Keratinocyte (primary cell): ENCODE measurements at regions not wholly inside any gene's neighbourhood (a gene's known extent, or its start where the extent isn't known, plus 50 kb on each side); places are given as distances from the start of the nearest gene placed in this dataset.

Experiments
- DNase-seq: peaks from one replicate; pipeline ENCODE4 v3.0.0-alpha.2; 2011; ENCODE audit warnings: low read depth, missing footprints, low spot score
- FAIRE-seq: peaks from 2 replicates; lab custom pipeline; 2011; peaks lifted over from hg19 to GRCh38; lab: Jason Lieb, UNC
- H2AFZ ChIP-seq: 2 replicates; pipeline ENCODE4 v1.6.0; 2012; ENCODE audit warnings: low read length, control low read depth, inconsistent platforms; ENCODE audit not compliant: control insufficient read depth
- H3K27ac ChIP-seq: 2 replicates; pipeline ENCODE4 v1.5.1; 2011; ENCODE audit warnings: low read length; ENCODE audit not compliant: control insufficient read depth, insufficient read depth
- H3K27me3 ChIP-seq: 3 replicates; pipeline ENCODE4 v1.6.0; 2011; ENCODE audit warnings: low read length; ENCODE audit not compliant: control insufficient read depth, insufficient read depth; ENCODE audit errors: extremely low read depth
- H3K36me3 ChIP-seq, 2 experiments: 2 replicates in 1 of 2; 3 replicates in 1 of 2; pipeline ENCODE4 v1.5.1; 2011; ENCODE audit warnings: low read length in 2 of 2, mild to moderate bottlenecking in 1 of 2; ENCODE audit not compliant: control insufficient read depth in 2 of 2, insufficient read depth in 2 of 2; ENCODE audit errors: extremely low read depth in 1 of 2
- H3K4me1 ChIP-seq: 3 replicates; pipeline ENCODE4 v1.5.1; 2011; ENCODE audit warnings: low read length; ENCODE audit not compliant: control insufficient read depth, insufficient read depth; ENCODE audit errors: extremely low read depth
- H3K4me2 ChIP-seq: 3 replicates; pipeline ENCODE4 v1.6.0; 2011; ENCODE audit warnings: low read depth, low read length; ENCODE audit not compliant: control insufficient read depth, insufficient read depth; ENCODE audit errors: extremely low read depth
- H3K4me3 ChIP-seq, 3 experiments: fragments of 200-600 bp in 1 of 3; sonication (generic) in 1 of 3; 2 replicates in 2 of 3; 3 replicates in 1 of 3; pipeline ENCODE4 v1.5.1; 2011 to 2016; ENCODE audit warnings: low read length in 3 of 3, mild to moderate bottlenecking in 3 of 3, control low read depth in 2 of 3, inconsistent platforms in 1 of 3, low read depth in 1 of 3, mixed read lengths in 1 of 3, mixed run types in 1 of 3, moderate library complexity in 1 of 3; ENCODE audit not compliant: control insufficient read depth in 2 of 3, insufficient read depth in 2 of 3; ENCODE audit errors: extremely low read depth in 1 of 3
- H3K79me2 ChIP-seq: 2 replicates; pipeline ENCODE4 v1.6.0; 2012; ENCODE audit warnings: low read length; ENCODE audit not compliant: control insufficient read depth, insufficient read depth
- H3K9ac ChIP-seq: 3 replicates; pipeline ENCODE4 v1.6.0; 2011; ENCODE audit warnings: low read length; ENCODE audit not compliant: control insufficient read depth, insufficient read depth; ENCODE audit errors: extremely low read depth
- H3K9me1 ChIP-seq: 3 replicates; pipeline ENCODE4 v1.6.0; 2011; ENCODE audit warnings: low read length; ENCODE audit not compliant: control insufficient read depth, insufficient read depth; ENCODE audit errors: extremely low read depth
- H3K9me3 ChIP-seq: 2 replicates; pipeline ENCODE4 v1.5.1; 2012; ENCODE audit warnings: low read depth, low read length; ENCODE audit not compliant: control insufficient read depth
- H4K20me1 ChIP-seq: 3 replicates; pipeline ENCODE4 v1.6.0; 2011; ENCODE audit warnings: low read length; ENCODE audit not compliant: control insufficient read depth, insufficient read depth; ENCODE audit errors: extremely low read depth
- EZH2 ChIP-seq: IDR thresholded peaks from one replicate; pipeline ENCODE4 v1.6.1; 2012; ENCODE audit warnings: inconsistent platforms, mild to moderate bottlenecking, low read length, moderate library complexity
- dilution Hi-C: fragments of 300-500 bp; cut with MboI; formaldehyde crosslinking; loops from one replicate; pipeline ENCODE4 v1.7.0; 2020; ENCODE audit warnings: low sequenced_read_pairs; ENCODE audit not compliant: extremely low pct_ligation_motif_present
- TF ChIP-seq, protein P1 (sequence below), 3 experiments: IDR thresholded peaks in 1 of 3; conservative IDR thresholded peaks in 1 of 3; optimal IDR thresholded peaks in 1 of 3; 2 replicates in 2 of 3; 3 replicates in 1 of 3; pipeline versions ENCODE3 to v1.5.1; 2011; ENCODE audit warnings: low read length in 3 of 3, mild to moderate bottlenecking in 3 of 3, moderate library complexity in 2 of 3, control low read depth in 1 of 3, inconsistent platforms in 1 of 3; ENCODE audit not compliant: insufficient read depth in 2 of 3; ENCODE audit errors: extremely low read depth in 1 of 3

DNA sequence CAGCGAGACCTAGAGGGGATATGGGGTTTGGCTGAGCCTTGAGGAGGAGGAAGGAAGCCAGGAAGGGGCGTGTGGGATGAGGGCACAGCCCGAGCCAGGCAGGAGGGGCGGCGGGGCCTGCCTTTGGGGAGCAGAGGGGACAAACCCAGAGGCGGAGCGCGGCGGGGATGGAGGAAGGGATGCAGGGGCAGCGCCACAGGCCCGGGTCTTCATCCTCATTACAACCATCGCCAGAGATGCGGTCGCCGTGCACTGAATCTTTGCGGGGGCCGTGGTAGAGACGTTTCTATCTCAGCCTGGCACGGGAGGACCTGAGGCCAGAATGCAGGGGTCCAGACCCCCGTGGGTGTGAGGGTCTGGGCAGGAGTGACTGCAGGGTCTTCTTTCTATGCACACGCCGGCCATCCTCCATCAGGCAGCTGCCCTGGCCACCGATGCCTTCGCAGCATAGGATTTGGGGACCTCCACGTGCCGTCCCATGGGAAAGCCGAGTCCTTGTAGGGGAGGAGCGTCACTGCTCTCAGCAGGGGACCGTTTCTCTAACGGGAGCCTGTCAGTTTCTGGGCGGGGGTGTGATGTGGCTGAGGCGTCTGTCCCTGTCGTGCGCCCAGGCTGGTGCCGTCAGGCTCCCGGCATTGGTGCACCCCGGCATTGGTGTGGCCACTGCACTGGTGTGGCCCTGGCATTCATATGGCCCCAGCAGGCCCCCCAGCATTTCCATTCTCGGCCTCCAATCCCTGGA is 1267.9 kb downstream of the BRD1 start:
- no peak overlapping the region for H3K4me3 ChIP-seq
- H3K4me2 ChIP-seq: no peak overlapping the region
- H3K9me1 ChIP-seq: no peaks in the 10 kb centered on the region
- peaks cover 2% of the 10 kb centered on the region for H3K9me3 ChIP-seq
- dilution Hi-C loops: no loop called here
- no peak for FAIRE-seq
- no peaks in the 10 kb centered on the region for H3K27me3 ChIP-seq
- no peaks in the 10 kb centered on the region for H4K20me1 ChIP-seq
- no peak overlapping the region for H3K9ac ChIP-seq
- no peaks in the 10 kb centered on the region for H3K79me2 ChIP-seq
- H3K4me1 ChIP-seq: no peaks in the 10 kb centered on the region
- no peak overlapping the region for H2AFZ ChIP-seq
- H3K27ac ChIP-seq: no peak overlapping the region
- TF ChIP-seq, protein P1, sequence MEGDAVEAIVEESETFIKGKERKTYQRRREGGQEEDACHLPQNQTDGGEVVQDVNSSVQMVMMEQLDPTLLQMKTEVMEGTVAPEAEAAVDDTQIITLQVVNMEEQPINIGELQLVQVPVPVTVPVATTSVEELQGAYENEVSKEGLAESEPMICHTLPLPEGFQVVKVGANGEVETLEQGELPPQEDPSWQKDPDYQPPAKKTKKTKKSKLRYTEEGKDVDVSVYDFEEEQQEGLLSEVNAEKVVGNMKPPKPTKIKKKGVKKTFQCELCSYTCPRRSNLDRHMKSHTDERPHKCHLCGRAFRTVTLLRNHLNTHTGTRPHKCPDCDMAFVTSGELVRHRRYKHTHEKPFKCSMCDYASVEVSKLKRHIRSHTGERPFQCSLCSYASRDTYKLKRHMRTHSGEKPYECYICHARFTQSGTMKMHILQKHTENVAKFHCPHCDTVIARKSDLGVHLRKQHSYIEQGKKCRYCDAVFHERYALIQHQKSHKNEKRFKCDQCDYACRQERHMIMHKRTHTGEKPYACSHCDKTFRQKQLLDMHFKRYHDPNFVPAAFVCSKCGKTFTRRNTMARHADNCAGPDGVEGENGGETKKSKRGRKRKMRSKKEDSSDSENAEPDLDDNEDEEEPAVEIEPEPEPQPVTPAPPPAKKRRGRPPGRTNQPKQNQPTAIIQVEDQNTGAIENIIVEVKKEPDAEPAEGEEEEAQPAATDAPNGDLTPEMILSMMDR (optimal IDR thresholded peaks at IDR 0.05 in 1 of 3, IDR thresholded peaks at IDR 0.05 in 1 of 3, conservative IDR thresholded peaks at IDR 0.05 in 1 of 3; ENCODE audit: extremely low read depth in 1 of 3, insufficient read depth in 2 of 3, low read length in 3 of 3): no peak
- TF ChIP-seq EZH2: no peak
- H3K36me3 ChIP-seq: no peaks in the 10 kb centered on the region
- DNase-seq: no peak

DNA sequence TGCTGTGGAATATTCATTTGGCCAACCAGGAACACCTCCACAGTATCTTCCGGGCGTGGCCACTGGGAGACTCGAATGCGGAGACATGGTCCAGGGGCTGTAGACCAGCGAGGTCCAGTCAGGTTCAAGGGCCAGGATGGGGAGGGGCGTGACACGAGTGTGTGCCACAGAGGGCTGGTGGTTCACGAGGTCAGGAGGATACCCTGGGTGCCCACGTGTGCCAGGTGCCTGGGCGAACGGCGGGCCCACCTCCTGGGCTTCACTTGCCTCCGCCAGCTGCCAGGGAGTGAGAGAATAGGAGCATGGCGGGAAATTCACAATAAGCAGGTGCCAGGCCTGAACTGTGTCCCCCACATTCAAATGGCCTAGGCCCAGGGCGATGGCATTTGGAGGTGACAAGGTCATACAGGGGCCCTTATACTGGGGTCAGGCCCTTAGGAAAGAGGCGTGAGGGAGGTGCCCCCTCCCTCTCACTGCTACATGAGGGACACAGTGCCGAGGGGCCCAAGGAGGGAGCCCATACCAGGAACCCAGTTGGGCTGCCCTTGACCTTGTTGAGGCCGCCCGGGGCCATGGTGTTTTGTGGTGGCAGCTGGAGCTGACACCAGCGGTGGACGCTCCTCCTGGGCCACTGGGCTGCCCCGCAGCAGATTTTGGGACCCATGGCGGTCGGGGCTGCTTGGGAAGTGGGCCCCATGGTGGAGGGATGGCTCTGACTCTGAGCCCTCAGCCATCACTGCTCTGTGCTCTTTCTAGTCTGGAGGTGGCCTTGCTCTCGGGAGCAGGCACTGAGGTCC is 1268.9 kb downstream of the BRD1 start:
- FAIRE-seq (no peak), DNase-seq (no peak)
- no peak overlapping the region for H3K4me3 ChIP-seq

More for the DNA sequence above, 1268.9 kb downstream of the BRD1 start:
- H3K9ac ChIP-seq: no peak overlapping the region
- H2AFZ ChIP-seq: no peak overlapping the region
- H3K36me3 ChIP-seq: no peaks in the 10 kb centered on the region
- H3K79me2 ChIP-seq: no peaks in the 10 kb centered on the region
- no peaks in the 10 kb centered on the region for H3K4me1 ChIP-seq
- H3K27ac ChIP-seq: no peak overlapping the region
- no peaks in the 10 kb centered on the region for H4K20me1 ChIP-seq
- dilution Hi-C loops: no loop called here
- no peak for TF ChIP-seq EZH2
- TF ChIP-seq, protein P1 (optimal IDR thresholded peaks at IDR 0.05 in 1 of 3, IDR thresholded peaks at IDR 0.05 in 1 of 3, conservative IDR thresholded peaks at IDR 0.05 in 1 of 3; ENCODE audit: extremely low read depth in 1 of 3, insufficient read depth in 2 of 3, low read length in 3 of 3): no peak
- no peaks in the 10 kb centered on the region for H3K9me1 ChIP-seq
- no peaks in the 10 kb centered on the region for H3K27me3 ChIP-seq
- no peak overlapping the region for H3K4me2 ChIP-seq
- peaks cover 2% of the 10 kb centered on the region for H3K9me3 ChIP-seq
